ENCODE measurements at regions not wholly inside any gene's neighbourhood (a gene's known extent, or its start where the extent isn't known, plus 50 kb on each side); places are given as distances from the start of the nearest gene placed in this dataset.
"Not testable (repeated sequence)": the region's sequence is repeated elsewhere in the genome, so short reads cannot be mapped to it uniquely, and the experiment has no call there.

DNA sequence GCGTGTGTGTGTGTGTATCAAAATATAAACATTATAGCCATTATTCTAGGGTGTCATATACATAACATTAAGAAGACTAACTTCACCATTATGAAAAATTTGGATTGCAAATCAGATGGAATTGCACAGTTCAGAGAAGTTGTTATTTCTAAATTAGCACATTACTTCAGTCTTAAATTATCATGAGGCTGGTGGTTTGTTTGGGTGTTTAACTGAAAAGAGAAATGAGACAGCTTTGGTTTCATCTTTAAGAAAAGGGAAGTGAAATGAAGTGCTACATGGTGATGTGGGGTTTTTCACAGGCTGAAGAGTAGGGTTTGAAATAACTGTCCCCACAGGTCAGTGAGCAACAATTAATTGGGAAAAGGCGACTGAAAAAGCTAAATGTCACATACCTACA, 161.2 kb upstream of the XIRP2 start:
- DNase-seq: no peak

DNA sequence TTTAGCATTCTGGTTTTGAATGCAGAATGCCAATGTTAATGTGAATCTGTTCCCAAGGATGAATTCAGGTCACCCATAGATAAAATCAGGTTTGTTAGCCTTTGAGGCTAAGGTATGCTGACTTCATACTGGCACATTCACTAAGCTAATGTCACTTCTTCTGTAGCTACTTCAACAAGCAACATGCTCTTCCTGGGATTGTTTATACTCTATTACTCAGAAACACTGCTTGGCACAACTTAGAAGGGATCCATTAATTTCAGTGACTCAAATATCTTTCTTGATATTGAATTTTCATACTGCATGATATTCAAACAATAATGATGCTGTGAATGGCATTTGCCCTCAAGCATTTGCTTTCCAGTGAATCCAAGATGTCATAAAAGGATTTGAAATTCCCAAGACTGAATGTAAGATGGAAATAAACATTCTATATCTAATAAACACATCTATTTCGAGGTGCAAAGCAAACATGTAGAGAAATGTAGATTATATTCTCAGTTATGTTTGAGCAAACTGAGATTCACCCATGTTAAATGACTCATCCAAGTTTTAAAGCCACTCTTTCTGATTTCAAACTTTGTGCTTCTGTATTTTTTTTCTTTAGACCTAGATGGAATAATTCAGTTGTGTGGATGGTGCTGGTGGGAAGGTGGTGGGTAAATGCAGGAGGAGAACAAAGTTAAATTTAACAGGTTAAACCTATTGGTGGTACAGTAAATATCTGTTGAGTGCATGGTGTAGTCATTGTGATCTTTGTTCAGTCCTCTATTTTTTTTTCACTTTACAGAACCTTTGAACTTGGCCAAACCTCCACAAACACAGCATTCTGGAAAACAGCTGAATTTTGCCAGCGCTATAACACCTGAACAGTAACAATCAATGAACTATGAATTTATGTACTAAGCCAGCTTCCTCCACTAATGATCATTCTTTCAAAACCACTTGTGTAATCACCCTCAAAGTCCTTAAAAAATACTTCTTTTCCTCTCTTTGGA, 162.1 kb upstream of the XIRP2 start:
- no peak for DNase-seq

DNA sequence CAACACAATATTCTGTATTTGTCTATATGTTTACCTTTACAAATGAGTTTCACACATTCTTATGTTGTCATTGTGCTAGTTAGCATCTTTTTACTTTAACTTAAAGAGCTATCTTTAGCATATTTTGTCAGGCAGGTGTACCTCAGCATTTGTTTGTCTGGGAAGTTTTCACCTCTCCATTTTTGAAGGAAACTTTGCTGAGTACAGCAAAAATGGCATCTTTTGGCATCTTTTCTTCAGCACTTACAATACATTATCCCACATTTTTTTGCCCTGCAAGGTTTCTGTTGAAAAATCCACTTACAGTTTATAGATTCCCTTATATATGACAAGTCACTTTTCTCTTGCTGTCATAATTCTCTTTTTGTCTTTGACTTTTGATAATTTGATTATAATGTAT, 171.3 kb upstream of the XIRP2 start:
- no peak for DNase-seq

DNA sequence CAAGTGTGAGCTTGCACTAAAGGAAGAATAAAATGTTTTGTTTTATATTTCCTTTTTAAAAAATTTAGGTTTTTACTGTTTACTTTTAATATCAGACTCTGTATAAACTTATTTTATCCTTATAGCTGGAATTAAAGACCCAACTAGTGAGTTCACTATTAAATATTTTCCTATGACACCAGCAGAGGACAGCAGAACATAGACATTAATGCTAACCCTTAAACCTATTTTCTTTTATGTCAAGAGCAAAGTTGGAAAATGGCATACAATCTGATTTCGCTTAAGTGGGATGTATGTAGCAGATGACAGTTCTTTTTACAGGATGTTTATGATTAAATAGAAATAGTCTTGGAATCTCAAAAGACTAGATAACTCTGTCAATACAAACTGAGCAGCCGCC, 188.2 kb upstream of the XIRP2 start:
- DNase-seq: no peak

DNA sequence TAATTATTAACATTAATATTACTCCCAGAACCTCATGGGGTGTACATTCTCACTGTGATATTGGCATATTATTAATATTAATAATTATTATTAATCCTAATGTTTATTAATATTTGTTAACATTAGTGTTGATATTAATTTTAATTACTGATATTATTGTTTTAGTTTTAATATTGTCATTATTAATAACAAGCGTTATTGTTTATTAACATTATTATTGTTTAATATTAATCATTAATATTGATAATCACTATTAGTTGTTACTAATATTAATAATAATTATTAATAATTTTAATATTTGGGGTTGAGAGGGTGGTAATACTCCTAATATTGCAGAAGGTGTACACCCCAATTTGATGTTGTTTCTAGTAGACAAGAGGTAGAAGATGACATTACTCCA, 193.1 kb upstream of the XIRP2 start:
- no peak for DNase-seq

DNA sequence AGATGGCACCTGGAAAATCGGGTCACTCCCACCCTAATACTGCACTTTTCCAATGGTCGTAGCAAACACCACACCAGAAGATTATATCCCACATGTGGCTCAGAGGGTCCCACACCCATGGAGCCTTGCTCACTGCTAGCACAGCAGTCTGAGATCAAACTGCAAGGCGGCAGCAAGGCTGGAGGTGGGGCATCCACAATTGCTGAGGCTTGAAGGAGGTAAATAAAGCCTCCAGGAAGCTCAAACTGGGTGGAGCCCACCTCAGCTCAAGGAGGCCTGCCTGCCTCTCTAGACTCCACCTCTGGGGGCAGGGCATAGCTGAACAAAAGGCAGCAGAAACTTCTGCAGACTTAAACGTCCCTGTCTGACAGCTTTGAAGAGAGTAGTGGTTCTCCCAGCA, 192.0 kb upstream of the SCN7A start:
- DNase-seq: not testable (repeated sequence)

DNA sequence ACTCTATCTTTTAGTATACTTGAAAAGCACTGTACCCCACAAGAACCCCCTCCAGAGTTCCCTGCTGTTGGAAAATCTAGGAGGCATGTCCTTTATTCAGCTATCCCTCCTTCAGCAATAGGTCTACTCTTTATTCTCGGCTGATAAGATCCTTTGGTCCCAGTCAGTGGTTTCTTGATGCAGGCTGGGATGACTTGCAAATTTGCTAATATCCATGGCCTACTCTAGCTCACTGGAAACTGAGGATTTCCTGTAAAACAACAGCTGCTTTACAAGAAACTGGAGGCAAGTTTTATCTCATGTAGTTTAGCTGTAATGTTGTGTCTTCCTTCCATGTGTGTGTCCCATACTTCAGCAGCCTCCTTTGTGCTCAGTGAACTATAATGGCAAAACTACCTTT, 183.9 kb upstream of the SCN7A start:
- DNase-seq: no peak

DNA sequence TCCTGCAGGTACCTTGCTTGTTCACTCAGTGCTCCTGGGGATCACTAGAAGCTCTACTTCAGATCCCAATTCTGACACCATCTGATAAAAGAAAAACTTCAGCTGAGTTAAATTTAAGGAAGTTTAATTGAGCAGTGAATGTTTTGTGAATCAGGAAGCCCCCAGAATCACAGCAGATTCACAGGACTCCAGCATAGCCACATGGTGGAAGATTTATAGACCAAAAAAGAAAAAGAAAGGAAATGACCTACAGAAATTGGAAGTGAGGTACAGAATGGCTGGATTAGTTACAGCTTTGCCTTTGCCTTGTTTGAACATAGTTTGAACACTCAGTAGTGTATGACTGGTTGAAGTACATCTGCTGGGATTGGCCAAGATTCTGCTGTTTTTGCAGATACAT, 182.7 kb upstream of the SCN7A start:
- no peak for DNase-seq

DNA sequence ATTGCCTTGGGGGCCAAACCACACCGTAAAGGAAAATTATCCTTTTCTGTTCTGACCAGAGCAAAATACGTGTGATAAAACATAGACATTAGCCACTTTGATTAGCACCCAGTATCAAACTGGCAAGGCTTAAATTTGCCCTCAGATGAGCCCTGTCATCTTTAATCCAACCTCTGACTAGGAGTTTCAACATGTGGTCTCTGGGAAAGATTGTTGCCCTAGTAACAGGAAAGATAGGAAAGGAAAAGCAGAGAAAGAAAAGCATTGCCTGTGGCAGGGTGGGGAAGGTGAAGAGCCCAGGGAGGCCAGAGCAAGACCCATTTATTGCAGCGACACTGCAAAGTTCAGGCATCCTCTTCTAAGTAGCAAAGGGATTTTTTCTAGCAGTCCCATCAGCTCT, 181.5 kb upstream of the SCN7A start:
- DNase-seq: no peak

DNA sequence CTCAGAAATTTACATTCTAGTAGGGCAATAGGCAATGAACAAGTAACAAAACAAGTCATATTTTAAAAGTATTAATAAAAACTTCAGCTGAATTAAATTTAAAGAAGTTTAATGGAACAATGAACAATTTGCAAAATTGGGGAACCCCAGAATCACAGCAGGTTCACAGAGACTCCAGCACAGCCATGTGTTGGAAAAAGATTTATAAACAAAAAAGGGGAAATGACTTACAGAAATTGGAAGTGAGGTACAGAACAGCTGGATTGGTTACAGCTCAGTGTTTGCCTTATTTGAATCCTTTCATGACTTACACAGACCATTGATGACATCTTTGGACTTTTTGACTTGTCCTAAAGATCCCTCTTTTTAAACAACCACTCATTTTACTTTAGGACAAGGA, 179.9 kb upstream of the SCN7A start:
- no peak for DNase-seq

DNA sequence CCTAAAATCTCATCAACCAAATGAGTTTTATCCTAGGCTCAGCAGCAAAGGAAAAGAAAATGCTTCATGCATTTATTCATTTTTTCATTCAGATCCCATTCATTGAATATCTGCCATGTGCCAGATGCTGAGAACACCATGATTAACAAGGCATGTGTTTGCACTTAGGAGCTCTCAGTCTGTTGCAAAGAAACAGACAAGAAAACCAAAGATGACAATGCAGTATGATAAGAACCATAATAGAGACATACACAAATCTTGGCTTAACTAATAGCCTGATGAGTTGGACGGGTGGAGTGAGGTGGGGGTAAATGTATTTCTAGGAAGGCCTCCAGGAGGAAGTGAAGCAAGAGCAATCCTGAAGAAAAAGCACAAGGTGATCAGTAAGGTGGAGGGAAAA, 177.8 kb upstream of the SCN7A start:
- no peak for DNase-seq

DNA sequence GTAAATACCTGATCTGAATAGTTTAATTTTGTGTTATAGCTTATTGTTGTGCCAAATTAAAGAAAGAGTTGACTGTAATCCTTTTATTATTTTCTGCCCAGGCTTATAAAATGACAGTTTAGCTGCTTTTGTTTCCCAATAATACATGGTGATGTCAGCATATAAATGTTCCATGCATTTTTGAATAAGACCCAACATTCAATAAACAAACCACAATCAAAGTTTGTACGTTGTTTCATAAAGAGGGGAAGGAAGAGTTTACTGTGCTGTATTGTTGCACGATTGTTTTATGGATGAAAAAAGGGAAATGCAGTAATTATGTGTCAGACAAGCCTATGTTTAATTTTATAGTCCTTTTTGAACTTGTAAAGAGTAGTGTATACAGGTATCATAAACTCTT, 177.2 kb upstream of the SCN7A start:
- no peak for DNase-seq

DNA sequence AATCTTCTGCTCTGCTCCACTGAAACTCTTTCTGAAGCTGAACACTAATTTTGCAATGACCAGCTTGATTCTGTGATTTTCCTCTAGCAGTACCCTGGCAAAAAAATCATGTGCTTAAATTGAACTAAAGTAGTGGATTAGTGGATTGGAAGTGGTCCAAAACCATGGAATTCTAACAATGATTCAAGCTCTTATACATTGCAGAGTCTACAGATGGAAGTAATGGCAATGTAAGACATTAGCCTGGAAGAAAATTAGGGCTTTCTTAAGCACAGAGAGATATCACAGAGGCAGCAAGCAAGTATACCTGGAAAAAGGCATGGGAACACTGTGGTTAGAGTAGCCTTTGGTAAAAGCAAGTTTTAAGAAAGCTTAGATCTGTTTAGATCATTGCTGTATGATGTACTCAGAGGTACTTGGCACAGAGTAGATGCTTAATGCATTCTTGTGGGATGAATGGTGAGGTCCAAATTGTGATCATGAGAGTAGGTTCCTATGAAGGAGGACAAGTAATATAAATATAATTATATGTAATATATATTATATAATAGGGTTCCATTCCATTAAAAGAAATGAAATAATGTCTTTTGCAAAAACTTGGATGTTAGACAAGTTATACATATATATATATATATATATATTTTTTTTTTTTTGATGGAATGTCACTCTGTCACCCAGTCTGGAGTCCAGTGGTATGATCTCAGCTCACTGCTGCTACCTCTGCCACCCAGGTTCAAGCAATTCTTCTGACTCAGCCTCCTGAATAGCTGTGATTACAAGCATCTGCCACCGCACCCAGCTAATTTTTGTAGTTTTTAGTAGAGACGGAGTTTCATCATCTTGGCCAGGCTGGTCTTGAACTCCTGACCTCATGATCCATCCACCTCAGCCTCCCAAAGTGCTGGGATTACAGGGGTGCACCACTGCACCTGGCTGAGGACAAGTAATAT, 172.2 kb upstream of the SCN7A start:
- no peak for DNase-seq

DNA sequence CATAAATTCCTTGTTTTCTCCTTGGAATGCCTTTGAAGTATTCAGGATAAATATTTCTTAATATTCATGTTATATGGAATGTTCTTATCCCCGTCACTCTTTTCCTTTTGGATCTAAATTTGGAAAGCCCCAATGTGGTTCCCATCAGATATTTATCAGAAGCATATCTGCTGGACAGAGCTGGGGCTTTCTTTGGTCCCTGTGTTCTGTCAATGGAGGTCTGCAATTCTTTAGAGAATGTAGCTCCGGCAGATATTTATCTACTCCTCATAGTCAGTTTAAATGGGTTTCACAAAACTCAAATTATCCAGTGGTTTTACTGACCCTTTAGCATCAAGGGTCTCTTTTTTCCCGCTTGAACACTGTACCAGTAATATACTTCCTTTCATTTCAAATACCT, 167.8 kb upstream of the SCN7A start:
- no peak for DNase-seq

DNA sequence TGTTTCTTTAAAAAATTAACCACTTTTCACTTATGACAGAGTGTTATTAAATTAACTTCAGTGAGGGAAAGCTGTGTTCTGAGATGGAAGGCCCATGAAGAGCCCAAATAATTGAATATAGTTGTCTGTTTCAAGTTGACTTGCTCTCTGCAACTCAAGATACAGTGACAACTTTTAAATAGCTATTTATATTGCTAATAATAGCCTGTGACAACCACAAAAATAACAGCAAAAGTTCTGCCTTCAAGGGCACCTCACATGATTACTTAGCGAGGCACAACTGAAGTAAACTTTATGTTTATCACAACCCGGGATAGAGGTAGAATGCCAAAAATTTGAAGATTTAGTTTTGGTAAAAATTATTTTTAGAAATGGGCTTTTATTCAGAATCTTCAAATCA, 167.3 kb upstream of the SCN7A start:
- no peak for DNase-seq

DNA sequence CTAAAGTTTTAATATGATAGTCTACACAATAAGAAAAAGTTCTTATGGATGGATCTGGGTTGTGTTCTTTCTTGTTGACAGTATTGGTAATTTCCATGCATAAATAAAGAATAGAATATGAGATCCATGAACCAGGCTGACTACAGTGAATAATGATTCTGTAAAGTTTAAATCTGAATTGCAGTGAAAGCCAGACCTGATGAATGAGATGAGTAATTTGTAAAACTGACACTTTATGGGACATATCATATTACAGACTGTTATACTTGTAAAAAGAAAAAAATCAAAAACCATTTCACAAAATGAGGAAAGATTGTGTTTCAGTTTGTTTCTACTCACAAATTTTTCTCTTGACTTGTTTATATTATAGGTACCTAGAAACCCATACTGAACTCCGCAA, 164.9 kb upstream of the SCN7A start:
- no peak for DNase-seq

DNA sequence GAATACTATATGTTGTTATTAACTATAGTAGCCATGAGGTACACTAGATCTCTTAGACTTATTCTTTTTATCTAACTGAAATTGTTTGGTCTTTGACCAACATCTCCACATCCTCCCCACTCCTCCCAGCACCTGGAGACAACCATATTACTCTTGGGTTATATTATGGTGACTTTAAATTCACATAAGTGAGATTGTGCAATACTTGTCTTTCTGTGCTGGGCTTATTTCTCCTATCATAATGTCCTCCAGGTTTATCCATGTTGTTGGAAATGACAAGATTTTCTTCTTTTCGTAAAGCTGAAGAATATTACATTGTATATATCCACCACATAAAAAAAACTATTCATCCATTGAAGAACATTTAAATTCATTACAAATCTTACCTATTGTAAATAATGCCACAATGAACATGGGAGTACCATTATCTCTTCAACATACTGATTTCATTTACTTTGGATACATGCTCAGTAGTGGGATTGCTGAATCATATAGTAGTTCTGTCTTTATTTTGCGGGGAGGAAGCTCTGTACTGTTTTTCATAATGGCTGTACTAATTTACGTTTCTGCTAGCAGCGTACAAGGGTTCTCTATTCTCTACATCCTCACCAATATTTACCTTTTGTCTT, 159.2 kb upstream of the SCN7A start:
- DNase-seq: no peak

DNA sequence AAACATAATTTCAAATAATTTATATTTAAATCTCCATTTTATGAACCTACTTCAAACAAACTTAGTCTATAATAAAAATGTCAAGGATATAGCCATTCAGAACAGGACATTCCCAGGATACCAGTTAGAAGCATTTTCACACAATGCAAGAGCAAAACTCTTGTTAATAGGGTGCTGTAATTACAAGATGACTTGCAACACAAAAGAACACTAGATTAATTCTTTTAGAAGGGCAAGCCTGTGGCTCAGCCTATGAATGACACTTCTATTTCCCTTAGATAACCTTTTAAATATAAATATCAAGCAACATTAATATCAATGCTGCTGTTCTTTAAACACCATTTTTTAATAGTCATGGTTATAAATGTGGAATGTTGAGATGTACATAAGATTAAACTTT, 157.9 kb upstream of the SCN7A start:
- DNase-seq: no peak

DNA sequence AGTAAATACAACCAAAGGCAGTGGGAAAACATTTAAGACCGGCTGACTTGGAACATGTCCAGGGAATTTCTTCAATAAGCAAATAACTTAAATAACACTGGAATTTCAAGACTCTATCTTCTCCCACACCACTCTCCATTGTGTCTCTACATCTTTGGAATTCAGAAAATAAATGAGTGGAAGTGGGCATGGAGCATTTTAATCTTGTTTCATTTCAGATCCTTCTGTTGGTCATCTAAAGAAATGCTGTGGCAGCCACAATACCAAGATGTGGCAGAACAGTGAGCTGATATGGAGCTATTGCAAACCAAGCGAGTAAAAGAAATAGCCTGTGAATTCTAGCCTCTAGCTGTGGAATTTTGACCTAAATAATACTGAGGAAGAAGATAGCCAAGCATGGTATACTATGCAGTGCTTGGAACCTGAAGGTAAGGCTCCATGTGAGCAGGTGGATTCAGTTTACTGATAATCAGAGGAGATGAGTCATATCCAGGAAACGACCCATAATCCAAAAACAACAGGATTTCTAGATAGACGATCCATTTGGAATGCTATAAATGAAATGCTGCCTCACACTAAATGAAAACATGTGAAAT, 157.1 kb upstream of the SCN7A start:
- no peak for DNase-seq

DNA sequence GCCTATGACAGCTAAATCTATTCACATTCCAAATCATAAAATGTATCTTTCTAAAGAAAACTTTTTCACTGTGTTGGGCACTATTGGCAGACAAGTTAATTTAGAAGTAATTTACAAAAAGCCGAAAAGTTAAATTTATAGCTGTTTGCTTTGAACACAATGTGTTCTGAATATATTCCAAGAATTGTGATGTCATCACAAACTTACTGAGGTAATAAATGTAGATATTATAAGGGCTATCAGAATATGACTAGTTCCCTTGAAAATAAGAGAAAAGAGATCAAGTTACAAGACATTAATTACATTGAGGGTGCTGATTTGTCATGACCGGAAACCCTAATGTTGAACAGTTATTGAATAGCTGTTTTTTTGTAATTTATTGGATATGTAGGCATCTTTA, 153.9 kb upstream of the SCN7A start:
- DNase-seq: no peak

DNA sequence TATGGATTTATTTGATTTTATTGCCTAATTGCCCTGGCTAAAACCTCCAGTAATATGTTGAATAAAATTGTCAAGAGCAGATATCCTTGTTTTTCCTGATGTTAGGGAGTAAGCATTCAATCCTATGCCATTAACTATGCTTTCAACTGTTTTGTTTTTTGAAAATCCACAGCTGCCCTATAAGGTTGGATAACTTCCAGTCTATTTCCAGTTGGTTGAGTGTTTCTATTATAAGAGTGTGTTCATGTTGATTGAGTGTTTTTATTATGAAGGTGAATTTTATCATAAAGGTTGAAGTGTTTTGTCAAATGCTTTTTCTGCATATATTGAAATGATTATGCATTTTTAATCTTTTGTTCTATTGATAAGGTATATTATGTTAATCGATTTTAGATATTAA, 149.9 kb upstream of the SCN7A start:
- no peak for DNase-seq

DNA sequence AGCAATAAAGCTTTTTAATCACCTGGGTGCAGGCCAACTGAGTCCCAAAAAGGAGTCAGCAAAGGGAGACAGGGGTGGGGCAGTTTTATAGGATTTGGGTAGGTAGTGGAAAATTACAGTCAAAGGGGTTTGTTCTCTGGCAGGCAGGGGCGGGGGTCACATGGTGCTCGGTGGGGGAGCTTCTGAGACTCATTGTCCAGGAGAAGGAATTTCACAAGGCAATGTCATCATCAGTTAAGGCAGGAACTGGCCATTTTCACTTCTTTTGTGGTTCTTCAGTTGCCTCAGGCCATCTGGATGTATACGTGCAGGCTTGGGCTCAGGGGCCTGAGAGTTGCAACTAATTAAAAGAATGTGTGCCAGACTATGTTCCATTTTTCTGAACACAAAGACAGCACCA, 147.5 kb upstream of the SCN7A start:
- not testable (repeated sequence) for DNase-seq

DNA sequence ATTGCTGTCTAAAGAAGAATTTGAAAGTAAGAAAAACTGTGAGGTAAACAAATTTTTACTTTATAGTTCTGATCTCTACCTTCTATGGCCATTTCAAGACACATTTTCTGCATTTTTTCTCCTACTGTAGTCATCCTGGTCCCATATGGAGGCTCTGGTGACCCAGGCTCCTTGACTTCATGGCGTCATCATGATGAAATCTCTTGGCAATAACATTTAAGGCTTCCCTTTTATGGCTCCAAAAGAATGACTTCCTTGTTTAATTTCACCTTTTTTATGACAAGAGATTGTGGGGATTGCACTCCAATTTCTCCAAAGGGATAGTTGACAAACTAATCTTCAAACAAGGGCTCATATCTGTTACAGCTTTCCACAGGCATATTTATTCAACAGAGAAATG, 143.0 kb upstream of the SCN7A start:
- no peak for DNase-seq

Measured in activated CD4-positive, alpha-beta T cell treated with anti-CD3 and anti-CD28 coated beads, Interleukin-10, Interleukin-2, amounts not matched to agents 100 ng/mL and 50 ng/mL, durations not matched to agents 16 hours and 8 hours (primary cell).